ENCODE measurements at regions not wholly inside any gene's neighbourhood (a gene's known extent, or its start where the extent isn't known, plus 50 kb on each side); places are given as distances from the start of the nearest gene placed in this dataset.

- no peak for DNase-seq (ENCODE audit: extremely low read depth in 1 of 2, low read depth in 1 of 2)
Measured at GRCh38 chr1:237972186-237972585, 81.5 kb upstream of the ZP4 start.

- no peak for DNase-seq (ENCODE audit: extremely low read depth in 1 of 2, low read depth in 1 of 2)
Measured at GRCh38 chr1:237962985-237963384, 72.3 kb upstream of the ZP4 start.

- no peak for DNase-seq (ENCODE audit: extremely low read depth in 1 of 2, low read depth in 1 of 2)
Measured at GRCh38 chr1:237961754-237962153, 71.0 kb upstream of the ZP4 start.

GRCh38 chr1:237959838-237960237 is 69.1 kb upstream of the ZP4 start:
- no peak for DNase-seq (ENCODE audit: extremely low read depth in 1 of 2, low read depth in 1 of 2)

GRCh38 chr1:237953238-237953637 is 62.5 kb upstream of the ZP4 start:
- no peak for DNase-seq (ENCODE audit: extremely low read depth in 1 of 2, low read depth in 1 of 2)
